ENCODE measurements at regions not wholly inside any gene's neighbourhood (a gene's known extent, or its start where the extent isn't known, plus 50 kb on each side); places are given as distances from the start of the nearest gene placed in this dataset.
A peak's percentile ranks its signal among the peaks of the same experiment; 100 is the strongest.

GRCh38 chr4:55765070-55765469 lies 54.5 kb upstream of the EXOC1L start:
- Histone ChIP-seq H3K27me3 (ENCODE audit: control insufficient read depth, insufficient read depth, low read length) (no peaks in the 10 kb centered on the region), H3K4me3 (ENCODE audit: low read depth, low read length) (no peak overlapping the region), H3K36me3 (ENCODE audit: control insufficient read depth, insufficient read depth, low read length) (no peaks in the 10 kb centered on the region)
- TF ChIP-seq CTCF (IDR thresholded peaks at IDR 0.05; ENCODE audit: insufficient read depth, low read length, severe bottlenecking): no peak
- no peak for FAIRE-seq
- DNase-seq (ENCODE audit: low read depth): no peak

- DNase-seq (ENCODE audit: low read depth) (peak; percentile 67), FAIRE-seq (no peak)
- TF ChIP-seq CTCF (IDR thresholded peaks at IDR 0.05; ENCODE audit: insufficient read depth, low read length, severe bottlenecking): no peak
- H3K4me3 ChIP-seq (ENCODE audit: low read depth, low read length): no peak overlapping the region
- H3K27me3 ChIP-seq (ENCODE audit: control insufficient read depth, insufficient read depth, low read length): no peaks in the 10 kb centered on the region
- H3K36me3 ChIP-seq (ENCODE audit: control insufficient read depth, insufficient read depth, low read length): no peaks in the 10 kb centered on the region
Measured at GRCh38 chr4:55768291-55768690, 51.3 kb upstream of the EXOC1L start.

Data from bronchial epithelial cell (primary cell).